NOMO-1 treated with DMSO at 0.1 percent for 48 hours (cell line): ENCODE measurements at regions not wholly inside any gene's neighbourhood (a gene's known extent, or its start where the extent isn't known, plus 50 kb on each side); places are given as distances from the start of the nearest gene placed in this dataset.

Experiments used
- DNase-seq: peaks from one replicate; lab custom pipeline; 2025; ENCODE audit not compliant: unreplicated experiment; lab: John Stamatoyannopoulos, UW

DNA sequence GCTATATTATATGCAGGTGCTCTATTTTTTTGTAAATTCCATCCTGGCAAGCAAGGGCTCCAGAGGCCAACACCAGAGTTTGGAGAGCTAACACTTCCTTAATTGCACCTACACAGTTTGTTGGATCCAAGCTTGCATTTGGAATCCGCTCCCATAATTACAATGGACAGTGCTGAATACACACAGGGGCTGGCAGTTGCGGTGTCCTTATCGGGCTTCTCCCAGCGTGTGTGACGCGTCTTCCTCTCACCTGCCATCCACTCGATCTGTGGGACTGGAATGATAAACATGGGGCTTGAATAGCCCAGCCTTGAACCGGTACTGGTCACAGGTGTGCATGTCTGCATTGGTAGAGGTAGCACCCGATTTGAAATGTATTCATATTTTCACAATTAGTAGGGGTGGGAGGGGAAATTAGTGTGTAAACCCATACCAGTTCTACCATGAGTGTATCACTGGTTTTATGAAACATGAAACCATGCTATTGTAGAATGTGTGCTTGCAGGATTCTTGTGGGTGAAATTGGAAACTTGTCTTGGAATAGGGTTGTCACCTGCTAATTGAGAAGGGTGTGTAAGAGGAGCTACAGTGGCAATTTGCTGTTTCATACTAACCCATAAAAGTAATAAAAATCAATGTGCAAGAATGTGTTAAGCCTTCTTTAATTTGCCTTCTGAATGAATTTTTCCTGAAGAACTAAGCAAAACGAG, 316.5 kb downstream of the WDR11 start:
- DNase-seq = no peak

DNA sequence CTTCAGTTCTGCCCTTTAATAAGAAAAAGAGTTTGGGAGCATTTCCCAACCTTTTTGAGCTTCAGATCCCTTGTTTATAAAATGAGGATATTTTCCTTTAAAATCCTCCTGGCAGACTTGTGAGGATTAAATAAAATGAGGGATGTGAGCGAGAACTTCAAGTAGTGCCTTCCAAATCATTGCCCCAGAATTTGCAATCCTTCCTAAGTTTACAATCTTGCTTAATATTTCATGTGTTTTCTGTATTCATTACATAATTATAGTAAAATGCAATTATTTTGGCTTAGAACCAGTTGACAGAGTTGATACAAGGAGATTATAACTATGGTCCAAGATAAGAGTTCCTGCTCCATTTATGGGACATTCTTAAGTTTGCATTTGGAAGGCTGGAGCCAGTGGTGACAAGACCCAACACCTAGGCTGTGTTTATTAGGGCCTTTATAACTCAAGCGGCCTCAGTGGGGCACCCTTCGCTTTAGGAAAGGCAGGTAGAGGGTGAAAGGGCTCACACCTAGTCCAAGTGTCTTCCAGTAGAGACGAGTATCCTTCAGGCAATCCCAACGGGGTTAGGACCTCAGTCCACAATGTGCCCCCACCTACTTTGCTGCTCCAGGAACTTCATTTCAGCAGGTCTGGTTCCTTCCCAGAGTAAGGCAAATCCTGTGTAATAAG, 317.5 kb downstream of the WDR11 start:
- no peak for DNase-seq

DNA sequence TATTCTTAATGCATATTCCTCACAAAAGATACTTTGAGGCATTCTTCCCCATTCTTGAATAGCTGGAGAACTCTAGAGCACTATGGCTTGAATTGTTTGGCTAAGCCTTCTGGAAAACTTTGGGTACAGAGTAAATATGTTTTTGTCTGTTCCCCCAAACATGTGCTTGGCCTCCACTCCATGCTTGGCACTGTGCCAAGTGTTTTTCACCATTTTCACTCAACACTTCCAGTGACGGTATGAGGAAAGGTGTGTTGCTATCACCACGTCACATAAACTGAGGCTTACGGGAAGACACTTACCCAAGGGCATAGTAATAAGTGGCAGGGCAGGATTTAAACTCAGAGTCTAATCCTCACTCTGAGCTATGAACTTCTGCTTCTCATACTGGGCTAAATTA, 318.2 kb downstream of the WDR11 start:
- DNase-seq = no peak

DNA sequence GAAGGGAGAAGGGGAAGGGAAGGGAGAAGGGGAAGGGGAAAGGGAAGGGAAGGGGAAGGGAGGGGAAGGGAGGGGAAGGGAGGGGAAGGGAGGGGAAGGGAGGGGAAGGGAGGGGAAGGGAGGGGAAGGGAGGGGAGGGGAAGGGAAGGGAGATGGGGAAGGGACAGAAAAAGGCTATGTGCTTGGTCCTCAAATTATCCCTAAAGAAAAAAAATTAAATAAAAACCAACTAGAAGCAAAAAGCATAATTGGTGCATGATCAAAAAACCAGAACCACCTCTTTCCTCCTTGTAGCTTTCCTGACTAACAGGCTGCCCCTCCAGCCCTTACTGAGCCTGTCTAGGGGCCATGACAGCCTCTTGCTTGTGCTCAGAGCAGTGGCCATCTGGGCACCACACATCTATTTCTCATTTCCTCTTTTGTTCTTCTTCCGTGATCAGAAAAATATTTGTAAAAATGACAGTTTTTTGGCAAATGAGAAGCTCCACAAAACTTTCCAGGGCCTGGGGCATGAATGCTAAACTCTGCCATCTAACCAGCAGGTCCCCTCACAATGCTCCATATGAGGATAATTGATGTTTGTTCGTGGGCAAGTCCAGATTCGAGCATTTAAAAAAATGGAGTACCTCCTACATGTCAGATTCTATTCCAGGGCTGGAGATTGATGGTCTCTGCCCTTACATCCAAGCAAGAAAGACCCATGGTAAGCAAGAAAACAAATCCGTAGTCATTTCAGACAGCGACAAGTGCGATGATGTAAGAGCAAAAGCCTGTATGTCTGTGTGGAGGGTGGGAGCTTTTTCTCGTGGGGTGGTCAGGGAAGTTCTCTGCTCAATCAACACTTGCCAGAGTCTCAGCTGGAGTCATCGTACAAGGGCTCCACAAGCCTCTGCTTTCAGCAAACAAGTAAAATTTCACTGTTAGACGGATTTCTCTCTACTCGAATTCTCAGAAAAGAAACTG, 320.9 kb downstream of the WDR11 start:
- peak; percentile 40 for DNase-seq

DNA sequence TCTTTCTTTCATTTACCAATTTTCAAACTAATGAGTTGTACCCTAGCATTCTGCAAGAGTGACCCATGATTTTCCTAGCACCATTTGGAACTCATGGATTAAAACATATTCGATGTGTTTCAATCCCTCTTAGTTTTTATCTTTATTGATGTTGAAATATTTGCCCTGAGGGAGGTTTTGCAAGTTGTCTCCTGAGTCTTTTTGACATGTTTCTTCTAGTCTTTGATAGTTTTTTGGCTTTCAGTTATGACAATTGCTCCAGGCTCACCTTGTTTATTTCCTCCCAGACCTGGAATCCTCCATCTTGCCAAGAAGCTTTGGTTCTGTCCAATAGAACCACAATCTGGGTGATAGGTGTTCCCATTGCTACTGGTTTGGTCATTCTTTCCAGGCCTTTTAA, 327.8 kb downstream of the WDR11 start:
- DNase-seq = no peak

DNA sequence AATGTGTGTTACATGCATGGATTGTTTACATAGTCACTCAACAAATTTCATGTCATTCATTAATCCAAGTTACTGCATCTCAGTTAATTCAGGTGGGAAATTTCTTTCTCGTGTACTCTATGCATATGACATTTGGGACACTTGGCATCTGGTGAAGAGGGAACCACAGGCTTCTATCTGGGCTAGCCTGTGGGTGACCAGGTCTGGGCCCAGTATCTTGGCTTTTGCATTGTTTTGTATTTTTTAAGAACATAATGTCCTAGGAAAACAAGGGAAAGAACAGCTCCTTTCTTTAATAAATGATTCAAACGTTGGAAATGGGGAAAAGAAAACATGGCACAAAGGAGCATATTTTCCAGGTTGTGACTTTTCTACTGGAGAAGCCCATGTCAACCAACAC, 331.1 kb downstream of the WDR11 start:
- DNase-seq = no peak

DNA sequence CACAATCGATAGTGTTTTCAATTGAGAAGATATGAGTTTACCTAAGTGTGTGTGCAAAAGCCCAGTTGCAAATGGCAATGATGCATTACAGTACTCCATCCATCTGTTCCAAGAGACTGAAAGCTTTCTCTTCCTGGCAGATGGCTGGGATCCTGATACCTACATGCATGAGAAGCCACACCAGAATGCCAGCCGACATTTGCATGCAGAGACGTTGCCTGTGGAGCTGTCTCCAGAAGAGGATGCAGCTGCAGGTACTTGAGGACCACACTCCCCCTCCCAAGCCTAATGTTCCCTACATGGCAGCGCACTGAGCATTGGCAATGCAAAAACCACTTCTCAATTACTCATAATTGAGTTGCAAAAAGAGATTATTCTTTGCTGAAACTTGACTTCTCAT, 332.1 kb downstream of the WDR11 start:
- no peak for DNase-seq

DNA sequence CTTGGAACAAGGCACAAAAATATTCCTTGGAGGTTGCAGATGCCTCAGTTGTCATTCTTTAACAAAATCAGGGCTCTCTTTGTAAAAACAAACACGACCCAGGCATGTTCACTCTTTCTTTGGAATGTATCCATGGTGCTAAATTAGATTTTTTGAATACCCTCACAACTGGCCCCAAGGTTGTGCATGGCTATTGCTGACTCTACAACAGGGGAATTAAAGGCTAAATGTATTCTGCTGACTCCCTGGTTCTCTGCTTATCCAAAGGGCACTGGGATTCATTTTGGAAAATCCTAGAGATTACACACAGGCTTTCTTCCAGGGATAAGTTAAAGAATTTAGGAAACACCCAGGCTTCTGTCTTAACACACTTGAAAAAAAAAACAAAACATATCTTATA, 332.5 kb downstream of the WDR11 start:
- no peak for DNase-seq

DNA sequence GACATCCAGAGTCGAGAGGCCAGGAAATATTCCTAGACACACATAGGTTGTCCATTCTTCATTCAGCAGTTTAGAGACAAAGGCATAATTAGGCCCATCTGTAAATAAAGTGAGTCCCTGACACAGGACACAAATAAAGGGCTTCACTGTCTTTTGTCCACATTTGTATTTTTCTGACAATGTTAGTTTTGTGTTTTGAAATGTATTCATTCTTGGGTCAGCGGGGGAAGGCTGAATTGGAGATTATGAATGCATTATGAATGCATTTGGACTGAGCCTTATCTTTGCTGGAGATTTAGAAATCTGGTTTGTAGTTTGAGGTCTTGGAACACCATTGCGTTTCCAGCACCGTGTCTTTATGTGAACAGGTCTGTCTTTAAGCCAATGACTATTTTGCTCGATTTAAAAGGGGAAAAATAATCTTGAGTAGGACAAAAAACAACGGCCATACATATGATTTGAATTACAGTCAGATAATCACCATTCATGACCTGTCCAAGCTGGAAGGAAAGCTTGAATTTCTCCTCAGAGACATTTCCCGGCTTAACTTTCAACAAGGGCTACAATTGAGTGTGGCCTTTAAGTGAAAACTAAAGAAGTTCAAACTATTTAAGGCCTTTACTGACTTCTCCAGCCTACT, 334.8 kb downstream of the WDR11 start:
- DNase-seq = no peak

DNA sequence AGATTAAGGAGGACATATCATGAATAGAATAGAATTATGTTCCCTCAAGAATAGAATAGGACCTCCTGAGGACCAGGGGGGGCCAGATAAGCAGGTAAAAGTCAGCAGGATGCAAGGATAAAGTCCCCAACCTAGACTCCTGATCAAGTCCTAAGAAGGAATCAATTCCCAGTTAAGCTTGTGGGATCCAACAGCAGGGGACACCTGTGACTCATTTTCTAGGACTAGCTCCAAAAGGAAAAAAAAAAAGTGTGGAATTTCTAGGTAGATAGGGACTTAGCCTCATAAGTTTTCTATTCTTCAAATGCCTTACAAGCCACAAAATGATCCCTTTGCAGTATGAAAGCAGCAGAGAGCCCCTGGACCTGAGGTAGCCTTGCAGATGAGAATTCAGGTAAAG, 336.2 kb downstream of the WDR11 start:
- no peak for DNase-seq

DNA sequence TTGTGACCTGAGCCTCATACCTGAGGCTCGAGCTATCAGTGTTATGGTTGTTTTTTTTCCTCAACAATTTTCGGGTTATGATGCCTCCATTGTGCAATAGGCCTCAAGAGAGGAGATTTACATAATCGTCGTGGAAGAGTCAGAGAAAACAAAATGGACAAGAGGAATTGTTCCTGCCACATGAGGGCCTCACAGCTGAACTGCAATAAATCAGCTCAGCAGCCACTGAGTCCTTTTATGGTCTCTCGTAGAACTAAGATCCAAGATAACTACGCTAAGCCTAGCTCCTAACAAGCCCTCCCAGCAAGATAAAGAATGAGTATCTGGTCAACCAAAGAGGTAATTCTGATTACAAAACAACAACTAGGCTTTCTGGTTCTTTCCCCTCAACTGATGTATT, 336.8 kb downstream of the WDR11 start:
- DNase-seq = no peak

DNA sequence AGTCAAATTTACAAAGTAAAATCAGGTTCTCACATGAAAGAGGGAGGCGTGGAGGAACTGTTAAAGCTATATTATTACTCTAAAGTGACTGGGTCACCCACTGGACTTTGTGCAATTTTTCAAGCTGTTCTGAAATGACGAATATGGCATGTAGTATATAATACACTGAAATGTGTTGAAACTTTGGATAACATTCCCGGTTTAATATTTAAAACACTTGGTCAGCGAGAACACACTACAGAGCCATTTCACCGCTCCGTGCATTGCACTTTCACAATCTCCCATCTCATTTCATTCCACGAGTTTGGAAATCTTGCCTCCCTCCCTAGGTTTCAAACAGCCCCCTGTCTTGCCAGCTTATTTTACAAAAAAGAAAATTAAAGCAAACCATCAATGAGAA, 337.9 kb downstream of the WDR11 start:
- no peak for DNase-seq

DNA sequence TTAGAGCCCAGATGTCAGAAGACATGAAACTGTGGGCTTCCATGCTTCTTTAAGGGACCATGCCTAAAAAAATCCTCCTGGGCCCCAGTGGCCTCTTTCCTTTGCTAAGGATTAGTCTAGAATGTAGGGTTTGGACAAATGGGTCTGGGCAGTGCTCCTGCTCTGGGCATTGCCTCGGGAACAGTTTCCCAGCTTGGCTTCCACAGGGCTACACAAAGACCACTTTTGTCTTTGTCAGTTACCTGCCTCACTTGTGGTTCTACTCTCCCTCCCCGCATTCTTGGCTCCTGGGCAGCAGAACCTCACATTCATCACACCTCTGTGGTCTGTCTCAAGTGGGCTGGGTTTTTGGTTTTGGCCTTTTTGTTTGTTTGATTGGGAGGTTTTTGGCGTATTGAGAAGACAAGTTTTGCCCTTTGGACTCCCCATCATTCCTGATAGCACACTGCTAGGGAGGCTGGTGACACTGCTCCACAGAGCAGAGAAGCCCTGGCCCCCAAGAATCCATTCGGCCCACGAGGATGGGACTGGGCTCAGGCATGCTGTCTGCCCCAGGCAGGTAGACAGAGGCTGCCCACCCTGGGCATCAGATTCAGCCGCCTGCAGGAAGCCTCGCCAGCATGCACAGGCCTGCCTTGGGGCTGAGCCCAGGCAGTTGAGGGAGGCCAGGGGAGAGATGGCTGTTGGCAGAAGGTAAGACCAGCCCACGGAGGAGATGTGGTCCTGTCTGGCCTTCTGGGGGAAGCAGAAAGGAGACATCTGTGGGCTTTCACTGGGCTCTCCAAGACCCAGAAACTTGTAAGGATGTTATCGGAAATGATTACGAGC, 343.7 kb downstream of the WDR11 start:
- no peak for DNase-seq

DNA sequence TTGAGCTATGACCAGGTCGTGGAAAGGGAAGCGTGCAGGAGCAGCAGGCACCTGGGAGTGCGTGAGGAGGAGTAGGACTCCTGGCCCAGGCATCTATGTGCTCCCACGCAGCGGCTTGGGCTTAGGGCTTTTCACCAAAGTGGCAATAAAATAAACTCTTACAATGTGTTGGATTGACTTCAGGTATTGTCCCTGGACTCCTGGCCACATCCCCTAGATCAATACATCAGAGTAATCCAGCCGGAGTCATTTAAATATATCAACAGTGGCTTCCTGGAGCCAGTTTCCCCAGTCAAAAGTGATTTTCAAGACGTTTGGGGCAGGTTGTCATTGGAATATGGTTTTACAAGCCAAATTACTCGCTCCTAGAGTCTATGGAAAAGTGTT, 344.4 kb downstream of the WDR11 start:
- DNase-seq = no peak

DNA sequence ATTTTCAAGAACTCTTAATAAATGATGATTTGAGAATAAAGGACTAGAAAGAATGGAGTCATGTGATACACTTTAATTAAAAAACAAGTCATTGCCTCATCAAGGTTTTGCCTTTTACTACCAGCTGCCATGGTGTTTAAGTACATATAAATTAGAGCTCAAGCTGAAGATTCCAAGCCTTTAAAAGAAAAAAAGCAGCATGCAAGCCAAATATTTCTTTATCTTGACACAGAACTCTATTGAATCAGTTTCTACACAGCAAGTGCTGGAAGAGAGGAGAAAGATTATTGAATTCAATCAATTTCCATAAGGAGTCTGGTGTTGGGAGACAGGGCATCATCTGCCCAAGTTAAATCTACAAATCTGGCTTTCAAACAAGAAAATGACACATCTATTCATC, 347.9 kb downstream of the WDR11 start:
- no peak for DNase-seq

DNA sequence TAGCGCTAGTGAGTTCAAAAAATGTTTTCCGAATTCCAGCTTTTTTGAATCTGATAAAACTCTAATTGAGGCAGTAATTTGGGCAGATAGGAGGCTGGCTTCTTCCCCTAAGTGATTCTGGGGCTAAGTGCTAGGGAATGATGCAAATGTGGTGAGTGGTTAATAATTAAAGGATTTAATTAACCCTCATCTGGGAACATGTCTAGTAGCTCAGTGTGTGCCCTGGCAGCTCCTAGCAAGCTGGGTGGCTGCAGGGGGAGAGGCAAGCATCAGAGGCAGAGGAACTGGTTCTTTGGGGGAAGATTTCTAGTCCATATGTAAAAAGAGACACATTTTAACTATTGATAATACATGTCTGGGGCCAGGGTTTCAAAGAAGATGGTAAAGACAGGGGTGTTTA, 354.5 kb downstream of the WDR11 start:
- DNase-seq = no peak

DNA sequence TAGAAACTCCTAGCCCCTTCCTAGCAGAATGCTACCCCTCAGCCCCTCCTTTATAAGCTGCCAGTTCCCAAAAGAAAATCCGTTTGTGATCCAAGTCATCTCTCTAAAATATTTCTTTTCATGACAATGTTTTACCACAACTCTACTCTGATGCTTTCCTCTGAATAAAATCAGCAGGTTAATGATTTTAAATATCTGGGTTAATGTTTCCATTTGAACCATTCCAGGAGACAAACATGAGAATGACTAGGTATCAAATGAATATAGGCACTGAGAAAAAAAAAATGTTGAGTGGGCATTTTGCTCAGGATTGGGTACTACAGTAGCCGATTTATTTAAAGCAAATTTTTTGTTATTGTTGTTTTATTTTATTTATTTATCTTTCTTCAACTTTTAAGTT, 360.3 kb downstream of the WDR11 start:
- no peak for DNase-seq

DNA sequence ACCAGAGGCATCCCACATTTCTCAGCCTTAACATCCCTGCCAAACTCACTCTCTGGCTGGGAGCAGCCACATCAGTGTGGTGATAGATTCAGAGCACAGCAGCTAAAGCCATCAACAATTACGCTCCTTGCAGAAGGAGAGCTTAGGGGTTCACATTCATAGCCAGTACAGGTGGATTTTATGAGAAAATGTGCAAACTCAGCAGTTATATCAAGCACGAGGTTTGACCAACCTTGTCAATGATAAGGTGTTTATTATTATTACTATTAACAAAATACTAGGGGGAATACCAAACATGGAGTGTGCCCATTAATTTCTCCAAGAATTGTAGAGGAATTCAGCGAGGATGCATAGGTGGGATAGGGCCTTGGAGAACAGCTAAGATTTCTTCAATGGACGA, 362.3 kb downstream of the WDR11 start:
- no peak for DNase-seq

DNA sequence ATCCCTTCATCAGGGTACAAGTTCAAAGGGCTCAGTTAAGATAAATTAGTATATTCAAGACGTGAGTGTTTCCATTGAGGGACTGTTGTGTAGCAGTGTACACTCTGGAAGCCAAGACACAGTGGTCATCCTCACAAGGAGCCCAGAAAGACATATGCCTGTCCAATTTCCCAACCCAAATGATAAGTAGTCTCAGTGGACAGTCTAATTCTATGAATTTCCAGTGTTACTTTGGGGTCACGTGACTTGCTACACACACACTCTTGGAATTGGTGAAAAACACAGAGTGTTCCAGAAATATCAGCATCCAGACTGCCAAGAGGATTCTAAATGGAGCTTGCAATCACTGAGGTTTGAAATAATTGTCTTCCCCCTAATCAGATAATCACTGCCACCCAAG, 365.1 kb downstream of the WDR11 start:
- no peak for DNase-seq

DNA sequence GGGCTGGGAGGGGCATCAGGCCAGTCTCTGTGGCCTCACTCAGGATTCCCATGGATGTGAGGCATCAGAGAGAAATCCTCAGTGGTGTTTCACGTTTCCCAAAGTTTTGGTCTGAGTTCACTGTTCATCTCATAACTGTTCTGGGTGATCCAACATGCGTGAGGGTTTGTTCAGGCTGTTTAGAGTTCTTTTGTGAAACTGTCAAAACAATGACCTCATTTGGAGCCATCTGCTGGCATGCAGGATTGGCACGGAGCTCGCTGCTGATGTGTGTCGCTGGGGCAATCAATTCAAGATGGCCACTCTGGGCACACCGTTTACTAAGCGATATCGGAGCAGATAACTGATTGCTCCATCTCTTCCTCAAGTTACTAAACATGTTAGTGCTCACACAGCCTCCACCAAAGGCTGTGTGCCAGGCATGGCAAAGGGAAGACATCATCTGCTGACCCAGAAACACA, 365.6 kb downstream of the WDR11 start:
- DNase-seq = no peak
